AG04450 (cell line): ENCODE measurements at regions not wholly inside any gene's neighbourhood (a gene's known extent, or its start where the extent isn't known, plus 50 kb on each side); places are given as distances from the start of the nearest gene placed in this dataset.
A peak's percentile ranks its signal among the peaks of the same experiment; 100 is the strongest.

ENCODE experiments used
- CTCF ChIA-PET: fragments of 300-600, 350-600 bp; formaldehyde crosslinking; extraction: SDS; loops from one replicate; lab custom pipeline; 2022; ENCODE audit warnings: antibody characterized with exemption, inconsistent platforms; lab: Charles Lee
- POLR2A ChIA-PET: fragments of 350-600 bp; formaldehyde crosslinking; extraction: SDS; loops from one replicate; lab custom pipeline; 2021; ENCODE audit warnings: antibody characterized with exemption, inconsistent platforms; lab: Yijun Ruan, JAX
- DNase-seq: peaks from one replicate; pipeline ENCODE4 v3.0.0-alpha.2; 2011; ENCODE audit warnings: low read depth, low spot score
- H3K27ac ChIP-seq: one replicate; pipeline ENCODE4 v1.5.1; 2012; ENCODE audit warnings: low read depth, low read length, control low read depth
- H3K27me3 ChIP-seq: one replicate; pipeline ENCODE4 v1.6.0; 2012; ENCODE audit warnings: low read length; ENCODE audit not compliant: control insufficient read depth, insufficient read depth
- H3K4me3 ChIP-seq: 2 replicates; pipeline ENCODE4 v1.5.1; 2011; ENCODE audit warnings: mild to moderate bottlenecking, low read depth, low read length, control low read depth
- H3K9me3 ChIP-seq: 2 replicates; pipeline ENCODE4 v1.5.1; 2012; ENCODE audit warnings: low read length; ENCODE audit not compliant: control insufficient read depth, insufficient read depth
- TF ChIP-seq, protein P1 (sequence below): IDR thresholded peaks from 2 replicates; pipeline ENCODE4 v1.5.1; 2011; ENCODE audit warnings: low read depth, low read length, control low read depth, inconsistent platforms

DNA sequence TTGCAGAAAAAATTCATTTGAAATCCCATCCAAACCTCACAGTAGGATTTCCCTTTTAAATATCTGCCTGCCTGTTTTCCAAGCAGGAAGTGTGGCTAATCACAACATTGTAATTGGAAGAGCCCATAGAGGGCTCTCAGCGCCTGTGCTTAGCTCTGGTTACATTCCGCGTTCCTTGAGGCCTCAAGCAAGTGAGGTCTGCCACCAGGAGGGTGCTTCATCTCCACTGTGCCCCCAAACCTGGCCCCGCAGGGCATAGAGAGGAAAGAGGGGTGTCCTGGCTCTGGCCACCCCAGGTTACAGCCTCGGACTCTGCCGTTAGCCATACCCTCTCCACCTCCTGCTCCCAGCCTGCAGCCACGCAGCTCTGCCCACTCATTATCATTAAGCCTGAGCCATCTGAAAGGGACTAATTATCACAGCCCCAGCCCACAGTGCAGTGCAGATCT, 214.8 kb downstream of the SP3 start:
- H3K9me3 ChIP-seq = no peaks in the 10 kb centered on the region
- H3K27ac ChIP-seq = no peak overlapping the region
- POLR2A ChIA-PET = no interaction called here
- no peak for DNase-seq
- H3K4me3 ChIP-seq = no peak overlapping the region
- CTCF ChIA-PET = interaction anchor here (0.6 to 4.8 kb wide), 5 partner anchors 165 to 591 kb away, joined by 3 to 23 read pairs (median 4); no protein-coding TSS in a partner anchor
- TF ChIP-seq, protein P1, sequence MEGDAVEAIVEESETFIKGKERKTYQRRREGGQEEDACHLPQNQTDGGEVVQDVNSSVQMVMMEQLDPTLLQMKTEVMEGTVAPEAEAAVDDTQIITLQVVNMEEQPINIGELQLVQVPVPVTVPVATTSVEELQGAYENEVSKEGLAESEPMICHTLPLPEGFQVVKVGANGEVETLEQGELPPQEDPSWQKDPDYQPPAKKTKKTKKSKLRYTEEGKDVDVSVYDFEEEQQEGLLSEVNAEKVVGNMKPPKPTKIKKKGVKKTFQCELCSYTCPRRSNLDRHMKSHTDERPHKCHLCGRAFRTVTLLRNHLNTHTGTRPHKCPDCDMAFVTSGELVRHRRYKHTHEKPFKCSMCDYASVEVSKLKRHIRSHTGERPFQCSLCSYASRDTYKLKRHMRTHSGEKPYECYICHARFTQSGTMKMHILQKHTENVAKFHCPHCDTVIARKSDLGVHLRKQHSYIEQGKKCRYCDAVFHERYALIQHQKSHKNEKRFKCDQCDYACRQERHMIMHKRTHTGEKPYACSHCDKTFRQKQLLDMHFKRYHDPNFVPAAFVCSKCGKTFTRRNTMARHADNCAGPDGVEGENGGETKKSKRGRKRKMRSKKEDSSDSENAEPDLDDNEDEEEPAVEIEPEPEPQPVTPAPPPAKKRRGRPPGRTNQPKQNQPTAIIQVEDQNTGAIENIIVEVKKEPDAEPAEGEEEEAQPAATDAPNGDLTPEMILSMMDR = peak; percentile 26; the same call in 1 of the 2 replicates
- H3K27me3 ChIP-seq = peaks cover 5% of the 10 kb centered on the region

DNA sequence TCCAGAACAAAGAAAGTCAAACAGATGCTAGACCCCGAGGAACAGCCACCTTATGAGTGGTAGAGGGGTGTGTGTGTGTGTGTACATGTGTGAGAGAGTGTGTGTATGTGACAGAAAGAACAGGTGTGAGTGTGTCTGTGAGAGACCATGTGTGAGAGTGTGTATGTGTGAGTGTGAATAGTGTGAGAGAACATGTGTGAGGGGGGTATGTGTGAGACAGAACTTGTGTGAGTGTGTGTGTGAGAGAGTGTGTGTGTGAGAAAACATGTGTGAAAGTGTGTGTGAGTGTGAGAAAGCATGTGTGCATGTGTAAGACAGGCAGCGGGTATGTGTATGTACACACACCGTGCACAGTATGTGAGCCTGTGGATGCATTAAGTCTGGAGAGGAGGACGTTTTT, 214.3 kb downstream of the SP3 start:
- no peak overlapping the region for H3K4me3 ChIP-seq
- H3K27me3 ChIP-seq = peaks cover 5% of the 10 kb centered on the region
- H3K9me3 ChIP-seq = no peaks in the 10 kb centered on the region
- H3K27ac ChIP-seq = no peak overlapping the region
- POLR2A ChIA-PET = no interaction called here
- no peak for DNase-seq
- CTCF ChIA-PET = no interaction called here
- TF ChIP-seq, protein P1 = no peak

DNA sequence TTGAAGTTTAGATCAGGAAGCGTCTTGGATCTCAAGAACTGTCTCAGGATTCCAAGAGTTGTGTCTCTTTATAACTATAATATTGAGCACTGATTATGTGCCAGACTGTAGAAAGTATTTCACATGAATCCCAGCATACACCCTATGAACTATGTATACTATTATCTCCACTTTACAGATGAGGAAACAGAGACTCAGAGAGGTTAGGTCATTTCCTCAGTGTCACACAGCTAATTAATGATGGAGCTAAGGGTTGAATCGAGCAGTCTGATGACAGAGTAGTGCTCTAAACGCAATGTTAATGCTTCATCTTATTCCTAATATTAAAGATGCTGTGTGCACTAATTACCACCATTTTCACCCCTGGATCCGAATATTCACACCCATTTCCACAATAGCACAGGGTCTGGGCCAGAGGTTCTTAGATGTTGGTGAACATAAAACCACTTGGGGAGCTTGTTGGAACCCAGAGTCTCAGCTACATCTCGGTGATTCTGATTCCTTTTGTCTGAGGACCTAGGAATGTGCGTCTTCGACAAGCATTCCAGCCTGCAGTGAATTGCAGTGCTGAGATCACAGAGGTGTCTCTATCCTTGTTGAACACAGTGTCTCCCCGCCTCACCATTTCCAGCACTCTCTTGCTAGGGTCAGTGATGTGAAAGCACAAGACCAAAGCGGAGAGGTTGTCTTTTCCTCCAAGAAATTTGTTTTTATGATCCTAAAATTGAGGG, 213.8 kb downstream of the SP3 start:
- Histone ChIP-seq H3K9me3 (no peaks in the 10 kb centered on the region), H3K27me3 (peaks cover 5% of the 10 kb centered on the region), H3K27ac (no peak overlapping the region), H3K4me3 (no peak overlapping the region)
- DNase-seq = no peak
- CTCF ChIA-PET = interaction anchor here (0.5 kb wide), 1 partner anchor 1202 kb away, joined by 3 read pairs; no protein-coding TSS in a partner anchor
- TF ChIP-seq, protein P1 = no peak
- POLR2A ChIA-PET = no interaction called here

DNA sequence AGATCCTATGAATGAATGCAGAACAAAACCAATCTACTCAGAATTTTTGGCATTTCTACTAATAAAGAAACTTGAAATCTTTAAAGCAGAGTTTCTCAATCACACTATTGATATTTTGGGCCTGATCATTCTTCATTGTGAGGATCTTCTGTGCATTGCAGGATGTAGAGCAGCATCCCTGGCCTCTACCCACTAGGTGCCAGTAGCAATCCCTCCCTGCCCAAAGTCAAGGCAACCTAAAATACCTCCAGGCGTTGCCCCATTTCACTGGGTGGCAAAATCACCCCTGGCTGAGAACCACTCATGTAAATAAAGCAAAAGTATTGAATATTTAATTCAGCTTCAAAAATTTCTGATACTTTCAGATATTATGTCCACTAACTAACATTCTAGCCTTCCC, 213.0 kb downstream of the SP3 start:
- TF ChIP-seq, protein P1 = peak; percentile 46
- ChIA-PET POLR2A (no interaction called here), CTCF (interaction anchor here (0.5 to 1.4 kb wide), 2 partner anchors 590 to 1201 kb away, joined by 3 read pairs; no protein-coding TSS in a partner anchor)
- Histone ChIP-seq H3K27me3 (peaks cover 5% of the 10 kb centered on the region), H3K9me3 (no peaks in the 10 kb centered on the region), H3K27ac (no peak overlapping the region), H3K4me3 (no peak overlapping the region)
- no peak for DNase-seq

DNA sequence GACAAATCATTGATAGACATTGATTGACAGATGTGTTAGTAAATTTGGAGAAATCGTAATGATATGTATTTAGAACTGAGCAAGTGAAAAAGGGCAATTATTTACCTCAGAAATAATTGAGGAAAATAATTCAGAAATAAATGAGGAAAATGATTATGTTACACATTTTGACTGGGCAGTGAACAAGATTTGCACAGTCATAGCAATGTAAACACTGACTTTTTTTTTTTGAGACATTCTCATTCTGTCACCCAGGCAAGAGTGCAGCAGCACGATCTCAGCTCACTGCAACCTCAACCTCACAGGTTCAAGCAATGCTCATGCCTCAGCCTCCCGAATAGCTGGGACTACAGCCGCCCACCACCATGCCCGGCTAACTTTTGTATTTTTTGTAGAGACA, 211.7 kb downstream of the SP3 start:
- TF ChIP-seq, protein P1 = no peak
- Histone ChIP-seq H3K4me3 (no peak overlapping the region), H3K27me3 (peaks cover 3% of the 10 kb centered on the region), H3K27ac (no peak overlapping the region), H3K9me3 (no peaks in the 10 kb centered on the region)
- POLR2A ChIA-PET = no interaction called here
- no peak for DNase-seq
- CTCF ChIA-PET = no interaction called here
